ENCODE measurements at regions not wholly inside any gene's neighbourhood (a gene's known extent, or its start where the extent isn't known, plus 50 kb on each side); places are given as distances from the start of the nearest gene placed in this dataset.

- Histone ChIP-seq H2AFZ (ENCODE audit: low read length) (no peak overlapping the region), H3K9ac (ENCODE audit: extremely low read depth, insufficient read length, low read length) (no peak overlapping the region)
These were observed 326.3 kb upstream of the PDZRN3 start for GRCh38 chr3:73950865-73951558.

More at GRCh38 chr3:73950865-73951558, 326.3 kb upstream of the PDZRN3 start:
- Histone ChIP-seq H3K79me1 (ENCODE audit: insufficient read depth, low read depth, low read length, poor library complexity, severe bottlenecking) (no peaks in the 10 kb centered on the region), H3K27me3 (ENCODE audit: insufficient read depth, low read length) (no peaks in the 10 kb centered on the region), H3K56ac (ENCODE audit: insufficient read length, low read depth, low read length) (no peak overlapping the region), H2BK5ac (ENCODE audit: insufficient read length, low read length) (no peak overlapping the region), H3K79me2 (ENCODE audit: insufficient read depth, low read length) (no peaks in the 10 kb centered on the region), H3K23me2 (ENCODE audit: insufficient read length, low read depth, low read length, poor library complexity, severe bottlenecking) (no peaks in the 10 kb centered on the region), H2AK5ac (ENCODE audit: insufficient read length, low read length) (no peak overlapping the region), H2BK12ac (ENCODE audit: insufficient read length, low read depth, low read length) (no peak overlapping the region), H3K4ac (ENCODE audit: low read depth, low read length) (no peak overlapping the region), H4K8ac (replicated peaks; ENCODE audit: insufficient read length, low read depth, low read length) (no peak overlapping the region), H3K9me3 (ENCODE audit: control insufficient read depth, low read depth, low read length) (no peaks in the 10 kb centered on the region), H2BK15ac (ENCODE audit: low read depth, low read length) (no peak overlapping the region), H3K27ac (ENCODE audit: insufficient read length, low read depth, low read length) (no peak overlapping the region), H3K4me2 (ENCODE audit: insufficient read depth, insufficient read length, low read length) (no peak overlapping the region), H2BK120ac (ENCODE audit: low read depth, low read length, poor library complexity, severe bottlenecking) (no peak overlapping the region), H3K14ac (ENCODE audit: insufficient read depth, low read length) (no peak overlapping the region), H3T11ph (ENCODE audit: low read length) (no peak overlapping the region), H4K20me1 (ENCODE audit: control insufficient read depth, insufficient read depth, insufficient read length) (no peaks in the 10 kb centered on the region), H3K4me1 (ENCODE audit: insufficient read depth, low read length) (no peaks in the 10 kb centered on the region), H4K91ac (ENCODE audit: insufficient read length, low read depth, low read length) (no peak overlapping the region), H2BK20ac (ENCODE audit: low read depth, low read length, poor library complexity, severe bottlenecking) (no peak overlapping the region), H3K23ac (ENCODE audit: insufficient read length, low read depth, low read length) (no peak overlapping the region), H3K18ac (ENCODE audit: insufficient read length, low read depth, low read length) (no peak overlapping the region), H4K5ac (ENCODE audit: insufficient read length, low read depth, low read length) (no peak overlapping the region)
- no peaks in the 10 kb centered on the region for H3K27me3 Mint-ChIP-seq (ENCODE audit: low read depth)
- DNase-seq: no peak
- H3K4me1 Mint-ChIP-seq: peaks cover 4 to 14% of the 10 kb centered on the region in 2 experiments; a peak in 3 of 4 replicates
- no peak overlapping the region for H3K27ac Mint-ChIP-seq
- WGBS (ENCODE audit: extremely low coverage, insufficient read length, low lambda C conversion rate): no CpG with 5 or more reads among the region's 4 CpGs
- H3K4me3 Mint-ChIP-seq: no peak overlapping the region
- H3K9me3 Mint-ChIP-seq: no peaks in the 10 kb centered on the region
- no peaks in the 10 kb centered on the region for H3K36me3 Mint-ChIP-seq (ENCODE audit: insufficient read depth in 1 of 3, low read depth in 3 of 3)
- TF ChIP-seq CTCF (conservative IDR thresholded peaks at IDR 0.05): no peak

Data from H9 (cell line).